ENCODE measurements at regions not wholly inside any gene's neighbourhood (a gene's known extent, or its start where the extent isn't known, plus 50 kb on each side); places are given as distances from the start of the nearest gene placed in this dataset.

- TF ChIP-seq POLR2A (IDR thresholded peaks at IDR 0.05; ENCODE audit: low read length) = no peak
- TF ChIP-seq GATA1 (IDR thresholded peaks at IDR 0.05; ENCODE audit: low read depth, low read length) = no peak
Measured at GRCh38 chr14:97379091-97379531, 581.9 kb downstream of the VRK1 start.

Data from erythroblast (primary cell).